ENCODE measurements at regions not wholly inside any gene's neighbourhood (a gene's known extent, or its start where the extent isn't known, plus 50 kb on each side); places are given as distances from the start of the nearest gene placed in this dataset.

DNA sequence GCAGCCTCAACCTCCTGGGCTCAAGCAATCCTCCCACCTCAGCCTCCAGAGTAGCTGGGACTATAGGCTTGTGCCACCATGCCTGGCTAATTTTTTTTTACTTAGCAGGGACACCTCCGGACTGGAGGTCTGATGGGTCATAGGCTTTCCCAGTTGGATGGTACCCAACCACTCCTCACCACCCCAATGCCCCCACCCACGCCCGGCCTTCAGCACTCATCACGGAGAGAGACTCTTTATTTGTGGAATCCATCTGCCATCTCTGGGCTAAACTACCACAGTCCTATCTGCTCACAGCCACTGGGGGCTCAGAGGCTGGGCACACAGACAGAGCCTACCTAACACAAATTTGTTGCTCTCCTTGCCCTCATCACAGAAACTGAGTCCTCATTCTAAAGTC is 58.3 kb upstream of the STXBP1 start:
- no peak for DNase-seq (ENCODE audit: low read depth in 2 of 2)

DNA sequence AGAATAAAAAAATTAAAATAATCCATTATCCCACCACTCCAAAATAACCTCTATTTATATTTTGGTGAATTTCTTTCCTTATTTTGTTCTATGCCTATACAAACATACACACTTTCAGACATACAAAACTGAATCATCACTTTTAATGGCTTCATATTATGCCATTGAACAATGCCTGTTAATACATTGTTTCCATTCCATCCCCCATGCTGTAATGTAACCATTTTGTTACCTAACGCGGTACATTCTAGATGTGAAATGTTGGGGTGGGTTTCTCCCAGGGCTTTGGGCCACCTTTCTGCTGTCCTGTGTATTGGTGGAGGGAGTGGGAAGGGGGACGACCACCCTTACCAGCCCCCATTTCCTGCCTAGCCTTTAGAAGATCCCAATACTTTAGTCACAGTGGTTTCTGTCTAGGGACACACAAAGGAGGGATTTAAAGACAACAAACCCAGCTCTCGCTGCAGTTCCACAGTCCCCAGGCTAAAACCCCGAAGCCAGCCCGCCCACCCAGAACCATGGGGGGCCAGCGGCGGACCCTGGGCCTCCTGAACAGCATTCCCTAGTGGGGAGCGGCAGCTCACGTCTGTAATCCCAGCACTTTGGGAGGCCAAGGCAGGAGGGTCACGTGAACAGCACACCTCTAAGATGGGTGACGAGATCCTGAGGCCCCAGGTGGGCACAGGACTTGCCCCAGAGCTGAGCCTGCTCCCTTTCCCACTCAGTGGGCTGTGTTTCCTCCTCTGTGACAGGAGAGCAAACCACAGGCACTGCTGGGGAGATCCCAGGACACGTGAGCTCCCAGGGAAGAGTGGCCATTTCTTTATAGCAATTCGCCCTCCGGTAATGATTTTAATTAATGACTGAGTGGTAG is 56.9 kb upstream of the STXBP1 start:
- DNase-seq (ENCODE audit: low read depth in 2 of 2): peak in 1 of 2 donors; percentile 70

DNA sequence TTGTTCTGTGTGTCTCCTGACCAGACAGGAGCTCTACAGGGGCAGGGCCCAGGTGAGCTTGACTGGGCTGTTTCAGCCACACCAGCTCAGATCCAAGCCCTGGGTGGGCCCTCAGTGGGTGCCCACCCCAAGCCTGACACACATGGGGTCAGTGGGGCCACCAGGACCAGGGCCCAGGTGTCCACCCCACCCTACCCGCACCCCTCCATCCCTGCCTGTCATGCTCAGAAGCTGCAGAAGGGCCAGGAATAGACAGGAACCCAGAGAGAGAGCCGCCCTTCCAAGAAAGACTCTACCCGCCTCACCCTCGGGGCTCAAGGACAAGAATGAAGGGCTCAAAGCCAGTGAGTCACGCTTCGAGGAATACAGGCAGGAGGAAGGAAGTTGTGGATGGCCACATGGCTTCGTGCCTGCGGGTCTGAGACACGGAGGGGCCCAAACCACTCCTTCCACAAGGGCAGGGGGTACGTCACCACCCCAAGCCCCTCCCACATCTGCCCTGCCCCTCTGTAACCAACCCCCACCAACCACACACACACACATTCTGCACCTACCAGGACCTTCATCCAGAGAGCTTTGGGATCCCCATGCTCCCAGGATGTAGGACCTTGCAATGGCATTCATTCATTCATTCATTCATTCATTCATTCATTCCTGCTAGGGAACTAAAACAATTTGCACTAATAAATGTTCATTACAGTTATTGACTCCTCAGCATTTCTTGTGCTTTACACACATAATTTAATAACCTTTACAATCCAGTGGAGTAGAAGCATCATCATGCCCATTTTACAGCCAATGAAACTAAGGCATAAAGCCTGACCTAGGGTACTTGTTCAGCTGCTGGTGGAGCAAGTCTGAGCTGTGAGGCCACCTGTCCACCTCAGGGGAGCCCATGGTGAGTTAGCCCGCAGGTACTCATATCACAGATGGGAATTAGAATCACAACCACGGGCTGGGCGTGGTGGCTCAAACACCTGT is 55.9 kb upstream of the STXBP1 start:
- DNase-seq (ENCODE audit: low read depth in 2 of 2): peak; percentile 23 to 94

DNA sequence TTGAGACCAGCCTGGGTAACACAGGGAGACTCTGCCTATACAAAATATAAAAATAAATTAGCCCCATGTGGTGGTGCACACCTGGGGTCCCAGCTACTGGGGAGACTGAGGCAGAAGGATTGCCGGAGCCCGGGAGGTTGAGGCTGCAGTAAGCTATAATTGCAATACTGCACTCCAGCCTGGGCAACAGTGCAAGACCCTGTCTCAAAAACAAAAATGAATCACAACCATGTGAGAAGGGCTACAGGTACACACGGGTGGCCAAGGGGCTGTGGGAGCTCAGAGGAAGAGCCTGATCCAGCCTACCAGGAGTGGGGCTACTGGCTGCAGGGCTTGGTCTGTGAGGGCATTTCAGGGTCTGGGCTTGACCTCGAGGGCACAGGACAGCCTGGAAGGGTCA is 55.2 kb upstream of the STXBP1 start:
- DNase-seq (ENCODE audit: low read depth in 2 of 2): no peak

DNA sequence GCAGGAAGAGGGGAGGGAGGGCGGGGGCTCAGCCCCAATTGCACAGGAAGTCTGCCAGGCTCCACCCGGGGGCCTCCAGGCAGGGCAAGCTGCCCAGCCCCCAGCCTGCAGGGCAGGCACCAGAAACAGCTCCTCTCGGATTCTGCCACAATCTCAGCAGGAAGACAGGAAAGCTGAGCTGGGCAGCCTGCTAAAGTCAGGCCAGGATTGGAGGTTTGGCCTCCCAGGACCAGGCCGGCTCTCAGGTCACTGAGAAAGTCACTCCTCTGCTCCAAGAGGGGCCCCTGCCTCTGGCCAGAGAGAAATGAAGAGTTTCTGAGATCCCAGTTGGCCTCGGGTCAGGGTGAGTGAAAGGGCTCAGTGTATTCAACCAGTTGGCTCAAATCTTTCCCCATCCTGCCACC is 54.6 kb upstream of the STXBP1 start:
- DNase-seq (ENCODE audit: low read depth in 2 of 2): peak in 1 of 2 donors; percentile 32

DNA sequence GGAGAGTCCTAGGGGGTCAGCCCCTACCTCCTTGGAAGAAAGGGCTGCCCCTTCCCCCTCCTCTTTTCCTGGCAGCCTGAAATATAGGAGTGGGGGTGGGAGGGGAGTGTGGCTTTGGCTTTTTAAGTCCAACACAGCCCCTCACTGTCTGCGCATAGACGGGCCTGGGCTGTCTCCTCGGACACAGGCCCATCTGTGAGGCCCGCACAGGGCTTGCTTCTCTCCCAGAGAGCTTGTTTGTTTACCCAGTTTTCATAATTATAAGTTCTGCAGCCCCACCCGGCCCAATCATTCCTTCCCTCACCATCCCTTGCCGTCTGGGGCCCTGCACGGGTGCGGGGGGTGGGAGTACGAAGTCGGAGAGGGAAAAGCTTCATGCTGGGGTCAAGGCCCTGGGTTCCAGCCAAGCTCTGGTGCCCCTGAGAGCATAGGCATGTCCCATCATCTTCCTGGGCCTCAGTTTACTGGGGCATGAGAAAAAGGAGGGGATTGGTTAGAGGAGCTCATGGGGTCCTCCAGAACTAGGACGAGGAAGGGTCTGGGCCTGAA is 54.0 kb upstream of the STXBP1 start:
- DNase-seq (ENCODE audit: low read depth in 2 of 2): no peak

DNA sequence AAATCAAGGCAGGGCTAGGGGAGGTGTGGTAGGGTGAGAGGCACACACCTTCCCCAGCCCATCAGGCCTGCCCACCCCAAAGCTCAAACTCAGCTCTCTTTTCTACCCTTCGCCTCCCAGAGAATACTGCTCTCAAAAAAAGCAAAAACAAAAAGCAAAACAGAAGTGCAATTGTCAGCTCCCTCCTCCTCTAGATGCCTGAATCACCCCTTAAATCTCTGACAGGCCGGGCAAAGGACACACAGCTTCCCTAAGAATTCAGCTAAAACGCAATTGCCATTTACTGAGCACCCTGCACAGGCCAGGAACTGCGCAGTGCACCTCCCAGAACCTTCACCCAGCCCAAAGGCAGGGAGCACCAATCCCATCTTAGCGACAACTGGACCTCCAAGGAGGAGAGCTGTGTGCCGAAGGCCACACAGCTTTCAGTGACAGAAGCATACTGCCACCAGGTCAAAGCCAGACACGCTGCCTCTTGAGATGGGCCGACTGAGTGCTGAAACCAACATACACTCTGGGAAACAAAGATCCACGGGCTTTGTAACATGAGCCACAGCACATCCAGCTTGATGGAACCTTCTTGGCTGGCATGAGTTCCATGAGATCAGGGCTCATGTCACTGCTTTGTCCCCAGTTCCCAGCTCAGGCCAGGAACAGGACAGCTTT is 53.4 kb upstream of the STXBP1 start:
- peak in 1 of 2 donors; percentile 13 for DNase-seq (ENCODE audit: low read depth in 2 of 2)

DNA sequence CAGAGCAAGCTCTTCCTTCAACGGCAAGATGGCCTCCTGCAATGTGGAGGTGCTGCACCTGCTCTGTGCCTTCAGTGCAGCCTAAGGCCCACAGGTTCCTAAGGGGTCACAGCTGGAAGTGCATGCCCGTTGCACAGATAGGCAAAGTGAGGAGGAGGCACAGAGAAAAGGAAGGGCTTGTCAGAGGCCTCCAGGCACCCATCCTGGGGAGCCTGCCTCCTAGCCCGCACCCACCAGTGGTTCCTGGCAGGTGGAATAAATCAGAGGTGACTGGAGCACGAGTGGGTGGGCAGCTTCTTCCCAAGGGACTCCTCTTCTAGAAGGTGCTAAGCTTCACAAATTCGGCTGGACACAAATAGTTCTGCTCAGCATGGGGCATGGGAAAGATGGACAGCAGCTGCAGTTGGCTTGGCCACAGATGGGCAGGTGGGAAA is 52.8 kb upstream of the STXBP1 start:
- DNase-seq (ENCODE audit: low read depth in 2 of 2): no peak

DNA sequence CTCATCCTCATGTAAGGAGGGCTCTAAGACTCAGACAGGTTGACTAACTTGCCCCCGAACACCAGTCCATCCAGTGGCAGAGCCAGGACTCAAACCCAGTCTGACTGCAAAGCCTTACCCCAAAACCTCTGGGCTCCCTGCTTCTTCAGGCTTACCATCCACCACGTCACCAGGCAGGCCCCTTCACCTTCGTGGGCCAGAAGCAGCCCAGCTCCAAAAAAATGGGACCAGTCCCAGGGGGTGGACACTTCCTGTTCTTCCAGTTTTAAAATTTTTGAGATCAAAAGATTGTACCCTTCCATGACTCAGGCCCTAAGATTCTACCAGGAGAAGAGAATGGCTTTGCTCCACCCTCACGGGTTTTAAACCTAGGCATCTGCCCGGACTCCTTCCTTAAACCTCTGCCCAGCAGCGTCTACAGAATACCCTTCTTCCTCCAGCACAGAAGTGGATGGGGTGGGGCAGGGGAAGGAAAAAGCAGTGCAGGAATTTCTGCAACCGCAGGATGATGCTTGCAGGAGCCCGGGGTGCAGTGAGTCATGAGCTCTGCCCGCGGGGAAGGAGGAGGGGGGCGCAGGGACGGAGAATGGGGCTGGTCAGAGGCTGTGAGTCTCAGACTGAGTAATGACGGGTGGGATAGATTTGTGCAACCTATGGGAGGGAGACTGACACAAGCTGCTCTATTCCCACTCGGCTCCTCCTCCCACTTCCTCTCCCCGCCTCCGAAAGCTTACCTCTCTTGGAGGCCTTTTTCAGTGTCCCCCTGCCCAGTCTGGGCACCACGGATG is 50.4 kb upstream of the STXBP1 start:
- DNase-seq (ENCODE audit: low read depth in 2 of 2): peak in 1 of 2 donors; percentile 97
